ENCODE measurements at regions not wholly inside any gene's neighbourhood (a gene's known extent, or its start where the extent isn't known, plus 50 kb on each side); places are given as distances from the start of the nearest gene placed in this dataset.

DNA sequence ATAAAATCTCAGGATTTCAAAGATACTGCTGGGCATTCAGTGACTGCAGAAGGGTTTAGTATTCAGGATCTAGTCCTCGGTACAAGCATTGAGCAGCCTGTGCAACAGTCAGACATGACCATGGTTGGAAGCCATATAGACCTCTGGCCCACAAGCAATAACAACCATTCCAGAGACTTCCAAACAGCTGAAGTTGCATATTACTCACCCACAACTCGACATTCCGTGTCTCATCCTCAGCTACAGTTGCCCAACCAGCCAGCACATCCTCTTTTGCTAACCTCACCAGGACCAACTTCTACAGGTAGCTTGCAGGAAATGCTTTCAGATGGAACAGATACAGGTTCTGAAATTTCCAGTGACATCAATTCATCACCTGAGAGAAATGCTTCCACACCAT is 156.8 kb downstream of the C11orf91 start:
- DNase-seq (ENCODE audit: low read depth), result no peak
- H3K4me3 ChIP-seq (ENCODE audit: low read depth, low read length), result no peak overlapping the region
- TF ChIP-seq, protein P1, sequence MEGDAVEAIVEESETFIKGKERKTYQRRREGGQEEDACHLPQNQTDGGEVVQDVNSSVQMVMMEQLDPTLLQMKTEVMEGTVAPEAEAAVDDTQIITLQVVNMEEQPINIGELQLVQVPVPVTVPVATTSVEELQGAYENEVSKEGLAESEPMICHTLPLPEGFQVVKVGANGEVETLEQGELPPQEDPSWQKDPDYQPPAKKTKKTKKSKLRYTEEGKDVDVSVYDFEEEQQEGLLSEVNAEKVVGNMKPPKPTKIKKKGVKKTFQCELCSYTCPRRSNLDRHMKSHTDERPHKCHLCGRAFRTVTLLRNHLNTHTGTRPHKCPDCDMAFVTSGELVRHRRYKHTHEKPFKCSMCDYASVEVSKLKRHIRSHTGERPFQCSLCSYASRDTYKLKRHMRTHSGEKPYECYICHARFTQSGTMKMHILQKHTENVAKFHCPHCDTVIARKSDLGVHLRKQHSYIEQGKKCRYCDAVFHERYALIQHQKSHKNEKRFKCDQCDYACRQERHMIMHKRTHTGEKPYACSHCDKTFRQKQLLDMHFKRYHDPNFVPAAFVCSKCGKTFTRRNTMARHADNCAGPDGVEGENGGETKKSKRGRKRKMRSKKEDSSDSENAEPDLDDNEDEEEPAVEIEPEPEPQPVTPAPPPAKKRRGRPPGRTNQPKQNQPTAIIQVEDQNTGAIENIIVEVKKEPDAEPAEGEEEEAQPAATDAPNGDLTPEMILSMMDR (IDR thresholded peaks at IDR 0.05; ENCODE audit: insufficient read depth, low read length), result no peak

DNA sequence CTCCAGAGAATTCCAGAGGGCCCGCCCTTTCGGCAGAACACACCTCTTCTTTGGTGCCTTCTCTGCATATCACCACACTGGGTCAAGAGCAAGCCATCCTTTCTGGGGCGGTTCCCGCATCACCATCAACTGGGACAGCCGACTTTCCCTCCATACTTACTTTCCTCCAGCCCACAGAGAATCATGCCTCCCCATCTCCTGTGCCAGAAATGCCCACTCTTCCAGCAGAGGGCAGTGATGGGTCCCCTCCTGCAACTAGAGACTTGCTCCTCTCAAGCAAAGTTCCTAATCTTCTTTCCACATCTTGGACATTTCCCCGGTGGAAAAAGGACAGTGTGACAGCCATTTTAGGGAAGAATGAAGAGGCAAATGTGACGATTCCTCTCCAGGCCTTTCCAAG is 157.7 kb downstream of the C11orf91 start:
- TF ChIP-seq, protein P1 (IDR thresholded peaks at IDR 0.05; ENCODE audit: insufficient read depth, low read length), result peak; percentile 68
- H3K4me3 ChIP-seq (ENCODE audit: low read depth, low read length), result no peak overlapping the region
- peak; percentile 54 for DNase-seq (ENCODE audit: low read depth)

DNA sequence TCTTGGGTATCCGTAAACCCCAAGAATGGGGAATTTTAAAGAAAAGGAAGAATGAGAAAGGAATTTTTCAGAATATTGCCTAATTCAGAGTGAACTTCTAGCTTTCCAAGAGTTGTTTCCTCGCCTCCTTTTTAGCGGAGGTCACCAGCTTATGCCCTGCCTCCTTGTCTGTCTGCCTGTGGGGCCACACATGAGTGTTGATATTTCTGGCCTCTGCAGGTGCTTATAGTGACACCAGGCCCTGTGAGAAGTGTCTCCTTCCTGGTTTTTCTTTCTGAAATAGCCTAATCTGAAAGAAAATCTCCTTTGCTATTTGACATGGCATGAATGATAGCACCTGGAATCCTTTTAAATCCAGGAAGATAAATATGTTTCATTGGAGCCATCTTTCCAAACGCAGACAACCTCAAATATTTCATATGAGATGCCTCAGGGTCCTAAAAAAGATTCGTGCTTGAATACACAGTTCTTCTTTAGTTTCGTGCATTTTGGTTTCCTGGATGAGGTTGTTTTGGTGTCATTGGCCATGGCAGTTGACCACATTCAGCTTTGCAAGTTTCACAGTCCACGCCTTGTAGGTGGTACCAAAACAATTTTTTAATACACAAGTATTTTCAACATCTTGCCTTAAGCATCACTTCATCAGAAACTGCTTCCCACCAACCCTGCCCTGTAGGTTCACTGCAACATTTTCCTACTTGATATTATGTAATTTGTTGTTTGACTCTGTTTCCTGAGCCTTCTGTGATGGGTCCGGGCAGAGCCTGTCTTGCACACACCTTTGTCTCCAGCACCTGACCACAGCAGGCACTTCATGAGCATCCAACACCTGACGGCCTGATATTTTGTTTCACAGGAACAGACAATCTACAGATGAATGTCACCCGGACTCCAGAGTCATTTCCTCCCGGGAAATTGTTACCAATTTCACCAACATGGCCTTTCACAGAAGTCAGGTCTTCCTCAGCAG is 159.4 kb downstream of the C11orf91 start:
- no peak overlapping the region for H3K4me3 ChIP-seq (ENCODE audit: low read depth, low read length)
- DNase-seq (ENCODE audit: low read depth), result no peak
- TF ChIP-seq, protein P1 (IDR thresholded peaks at IDR 0.05; ENCODE audit: insufficient read depth, low read length), result no peak

DNA sequence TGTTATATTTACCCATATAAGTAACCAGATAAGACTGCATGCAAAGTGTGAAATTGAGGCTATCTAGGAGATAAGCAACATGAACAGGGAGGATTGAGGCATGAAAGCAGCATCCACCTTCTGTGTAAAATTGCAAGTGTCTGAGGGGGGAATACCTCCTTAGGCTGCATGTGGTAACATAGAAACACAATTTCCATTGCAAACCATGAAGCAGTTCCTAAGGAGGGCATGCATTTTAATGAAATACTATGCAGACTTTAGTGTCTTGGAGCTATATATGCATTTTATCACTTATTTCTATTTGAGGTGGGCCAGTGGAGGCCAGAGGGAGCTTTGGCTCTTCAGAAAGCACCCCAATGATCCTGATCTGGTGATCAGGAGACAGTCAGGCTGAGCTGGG is 160.2 kb downstream of the C11orf91 start:
- no peak overlapping the region for H3K4me3 ChIP-seq (ENCODE audit: low read depth, low read length)
- DNase-seq (ENCODE audit: low read depth), result no peak
- TF ChIP-seq, protein P1 (IDR thresholded peaks at IDR 0.05; ENCODE audit: insufficient read depth, low read length), result no peak

DNA sequence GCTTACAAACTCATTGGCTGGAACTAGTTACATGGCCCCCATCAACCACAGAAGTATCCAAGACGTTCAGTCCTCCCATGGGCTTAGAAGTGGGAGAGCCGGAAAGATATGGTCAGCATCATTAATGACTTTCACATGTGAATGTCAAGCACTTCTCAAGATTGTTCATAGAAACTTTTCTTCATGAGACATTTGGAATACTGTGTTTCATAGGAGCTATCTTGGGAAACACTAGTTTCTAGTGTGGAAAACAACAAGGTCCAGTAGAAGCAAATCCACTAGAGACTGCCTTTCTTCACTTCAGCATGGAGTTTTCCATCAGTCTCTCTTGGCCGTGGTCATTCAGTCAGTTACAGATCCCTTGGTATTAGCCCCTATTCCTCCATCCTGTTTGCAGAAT is 160.9 kb downstream of the C11orf91 start:
- TF ChIP-seq, protein P1 (IDR thresholded peaks at IDR 0.05; ENCODE audit: insufficient read depth, low read length), result no peak
- no peak overlapping the region for H3K4me3 ChIP-seq (ENCODE audit: low read depth, low read length)
- DNase-seq (ENCODE audit: low read depth), result no peak

DNA sequence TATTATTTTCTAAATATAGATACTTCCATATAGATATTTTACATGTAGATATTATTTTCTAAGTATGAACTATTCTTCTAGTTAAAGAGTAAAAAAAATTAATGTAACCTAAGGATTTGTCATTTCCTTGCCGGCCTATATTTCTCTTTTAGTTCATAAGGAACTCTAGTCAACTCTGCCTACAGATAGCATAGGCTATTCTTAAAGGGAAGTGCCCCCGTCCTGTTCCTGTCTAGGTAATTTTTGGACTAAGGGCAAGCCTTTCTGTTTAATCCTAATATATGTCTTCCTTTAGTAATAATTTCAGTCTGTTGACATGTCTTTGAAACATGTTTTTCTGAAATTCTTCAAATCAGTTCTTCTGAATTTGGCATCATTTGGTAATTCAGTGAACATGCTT is 161.9 kb downstream of the C11orf91 start:
- H3K4me3 ChIP-seq (ENCODE audit: low read depth, low read length), result no peak overlapping the region
- DNase-seq (ENCODE audit: low read depth), result no peak
- TF ChIP-seq, protein P1 (IDR thresholded peaks at IDR 0.05; ENCODE audit: insufficient read depth, low read length), result no peak

All from fibroblast of the aortic adventitia (primary cell).